T-helper 2 cell treated with Interferon-gamma antibody and Interleukin-4, amounts not matched to agents 100 ng/mL and 5 ng/mL, for 36 hours (primary cell): ENCODE measurements at regions not wholly inside any gene's neighbourhood (a gene's known extent, or its start where the extent isn't known, plus 50 kb on each side); places are given as distances from the start of the nearest gene placed in this dataset.

Experiments used
- intact Hi-C: fragments of 100-400 bp; cut with micrococcal nuclease; formaldehyde crosslinking; loops from one replicate; pipeline ENCODE4 v1.15.1; 2023

DNA sequence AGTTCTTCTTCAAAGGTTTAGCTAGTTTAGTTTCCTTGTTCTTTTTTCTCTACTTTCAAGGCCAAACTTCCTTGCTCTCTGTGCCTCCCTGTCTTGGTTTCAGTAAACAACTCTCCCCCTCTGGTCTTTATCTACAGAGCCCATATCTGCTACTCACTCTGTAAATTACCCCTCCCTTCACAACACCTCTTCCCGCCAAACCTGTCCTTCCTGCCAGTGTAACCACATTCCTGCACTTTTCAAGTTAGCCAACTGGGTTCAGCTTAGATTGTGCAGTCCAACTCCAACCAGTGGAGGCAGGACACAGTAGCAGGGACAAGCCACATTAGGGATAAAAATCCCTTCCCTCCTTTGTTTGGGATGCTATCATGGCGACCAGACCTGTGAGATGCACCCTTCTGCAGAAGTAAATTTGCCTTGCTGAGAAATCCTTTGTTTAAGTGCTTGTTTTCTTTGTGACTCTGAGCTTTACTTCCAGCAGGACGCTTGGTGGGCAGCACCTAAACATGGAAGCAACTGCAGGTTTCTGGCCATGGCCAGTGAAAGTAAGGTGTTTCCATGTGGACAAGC lies 706.0 kb downstream of the KCNJ3 start:
- intact Hi-C loops, result no loop called here

- intact Hi-C loops, result no loop called here
Measured at GRCh38 chr2:155393406-155393805, 694.9 kb downstream of the KCNJ3 start.

GRCh38 chr2:155391613-155392130 lies 693.2 kb downstream of the KCNJ3 start:
- intact Hi-C loops, result no loop called here

DNA sequence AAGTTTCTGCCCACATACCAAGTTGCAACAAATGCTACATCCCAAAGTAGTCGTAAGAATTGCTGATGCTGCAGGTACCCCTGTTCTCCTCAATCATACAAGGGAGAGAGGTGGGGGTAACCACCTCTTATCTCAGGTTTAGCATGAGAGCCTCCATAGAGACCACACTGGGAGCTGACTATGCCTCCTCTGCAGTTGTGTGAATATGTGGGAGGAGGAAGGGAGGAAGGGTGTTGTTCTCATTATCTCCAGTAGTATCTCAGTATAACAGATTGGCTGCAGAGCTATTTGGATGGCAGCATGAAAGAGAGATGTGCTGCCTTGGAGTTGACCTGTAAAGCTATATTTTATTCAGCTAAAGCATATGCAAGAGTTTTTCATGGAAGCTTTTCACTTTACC lies 690.7 kb downstream of the KCNJ3 start:
- intact Hi-C loops, result no loop called here

- intact Hi-C loops, result no loop called here
Measured at GRCh38 chr2:155384555-155385123, 686.1 kb downstream of the KCNJ3 start.

- intact Hi-C loops, result no loop called here
Measured at GRCh38 chr2:155382776-155383175, 684.3 kb downstream of the KCNJ3 start.

DNA sequence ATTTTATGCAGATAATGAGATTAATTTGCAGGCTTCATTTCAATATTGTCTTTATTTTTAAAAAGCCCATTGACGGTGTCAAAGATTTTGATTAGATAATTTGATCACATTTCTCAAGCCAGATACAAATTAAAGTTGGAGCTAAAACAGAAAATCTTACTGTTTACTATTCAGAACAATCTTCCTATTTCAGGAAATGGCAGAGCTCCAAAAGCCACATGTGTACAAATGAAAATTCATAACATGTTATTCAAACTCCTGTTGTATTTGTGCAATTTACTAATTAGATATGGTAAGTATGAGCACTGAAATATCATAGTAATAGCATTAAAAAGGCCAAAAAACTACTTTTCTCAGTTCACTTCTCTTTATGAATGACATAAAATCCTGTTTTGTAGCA lies 682.9 kb downstream of the KCNJ3 start:
- intact Hi-C loops, result no loop called here

GRCh38 chr2:155379494-155379893 lies 681.0 kb downstream of the KCNJ3 start:
- intact Hi-C loops, result loop anchor here (5.0 kb wide), 4 partner anchors 438 to 1678 kb away; no protein-coding TSS in a partner anchor

- intact Hi-C loops, result loop anchor here (2.0 to 5.0 kb wide), 5 partner anchors 439 to 1817 kb away; no protein-coding TSS in a partner anchor
Measured at GRCh38 chr2:155377931-155378444, 679.5 kb downstream of the KCNJ3 start.

- intact Hi-C loops, result loop anchor here (2.0 to 5.0 kb wide), 5 partner anchors 440 to 1818 kb away; no protein-coding TSS in a partner anchor
Measured at GRCh38 chr2:155377266-155377680, 678.8 kb downstream of the KCNJ3 start.

- intact Hi-C loops, result no loop called here
Measured at GRCh38 chr2:155372969-155373368, 674.5 kb downstream of the KCNJ3 start.

- intact Hi-C loops, result no loop called here
Measured at GRCh38 chr2:155368934-155369333, 670.4 kb downstream of the KCNJ3 start.

- intact Hi-C loops, result no loop called here
Measured at GRCh38 chr2:155364766-155365165, 666.3 kb downstream of the KCNJ3 start.

DNA sequence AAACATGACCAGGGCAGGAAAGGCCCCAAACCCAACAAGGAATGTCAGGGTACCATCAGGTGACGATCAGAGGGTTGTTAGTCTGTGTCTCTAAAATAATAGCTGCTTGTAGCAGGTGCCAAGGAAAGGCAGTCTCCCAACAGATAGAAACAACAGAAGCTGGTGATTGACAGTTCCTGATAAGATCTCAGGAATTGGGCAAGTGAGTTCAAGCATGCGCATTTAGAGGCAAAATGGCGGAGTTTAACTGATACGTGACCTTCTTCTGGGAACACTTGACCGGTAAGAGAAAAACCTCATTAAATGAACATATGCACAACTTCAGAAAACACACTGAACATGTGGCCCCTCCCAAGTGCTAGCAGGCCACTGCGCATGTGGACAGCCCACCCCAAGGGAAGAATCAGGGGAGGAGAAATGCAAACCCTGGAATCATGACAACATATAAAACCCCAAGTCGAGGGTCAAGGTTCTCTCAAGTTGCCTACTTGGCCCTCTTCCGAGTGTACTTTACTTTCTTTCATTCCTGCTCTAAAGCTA lies 664.9 kb downstream of the KCNJ3 start:
- intact Hi-C loops, result no loop called here

- intact Hi-C loops, result no loop called here
Measured at GRCh38 chr2:155357172-155357571, 658.7 kb downstream of the KCNJ3 start.

- intact Hi-C loops, result no loop called here
Measured at GRCh38 chr2:155356250-155356649, 657.8 kb downstream of the KCNJ3 start.

GRCh38 chr2:155350783-155351580 lies 652.5 kb downstream of the KCNJ3 start:
- intact Hi-C loops, result no loop called here

- intact Hi-C loops, result no loop called here
Measured at GRCh38 chr2:155332016-155332415, 633.5 kb downstream of the KCNJ3 start.

DNA sequence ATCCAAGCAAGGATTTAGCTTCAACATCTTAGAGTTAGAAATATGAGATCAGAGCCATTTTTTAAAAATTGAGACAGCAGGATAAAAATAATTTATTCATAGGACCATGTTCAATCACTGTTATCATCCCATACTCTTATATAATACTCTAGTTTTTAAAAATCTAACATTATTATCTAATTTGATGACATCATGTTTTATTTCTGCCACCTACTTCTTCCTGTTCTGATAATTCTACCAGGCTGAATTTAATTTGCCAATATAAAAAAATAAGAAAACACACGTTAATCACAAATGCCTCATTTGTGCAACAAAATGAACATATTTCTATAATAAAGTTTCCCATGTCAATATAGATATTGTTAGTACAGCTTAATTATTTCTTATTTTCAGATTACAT lies 621.7 kb downstream of the KCNJ3 start:
- intact Hi-C loops, result no loop called here

GRCh38 chr2:155318710-155319109 lies 620.2 kb downstream of the KCNJ3 start:
- intact Hi-C loops, result no loop called here

GRCh38 chr2:155315768-155316167 lies 617.3 kb downstream of the KCNJ3 start:
- intact Hi-C loops, result no loop called here

DNA sequence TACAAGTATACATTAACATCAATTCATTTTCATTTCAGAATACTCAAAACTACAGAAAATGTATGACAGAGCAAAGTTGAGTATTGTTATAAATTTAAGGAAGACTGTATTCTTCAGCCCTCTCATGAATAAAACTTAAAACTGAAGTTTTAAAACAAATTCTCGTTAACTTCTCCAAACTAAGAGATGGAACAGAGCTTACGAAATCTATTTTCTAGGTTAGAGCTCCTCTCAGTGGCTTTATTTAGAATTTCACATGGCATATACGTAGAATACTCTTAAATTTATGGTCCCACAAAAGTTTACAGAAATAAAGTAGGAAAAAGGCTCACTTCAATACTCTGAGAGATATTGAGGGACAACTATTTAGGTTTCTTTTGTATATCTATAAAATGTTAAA lies 612.1 kb downstream of the KCNJ3 start:
- intact Hi-C loops, result loop anchor here (5.0 kb wide), 1 partner anchor 858 kb away; no protein-coding TSS in a partner anchor
